AG10803 (cell line): ENCODE measurements at regions not wholly inside any gene's neighbourhood (a gene's known extent, or its start where the extent isn't known, plus 50 kb on each side); places are given as distances from the start of the nearest gene placed in this dataset.

ENCODE experiments used
- DNase-seq: peaks from one replicate; pipeline ENCODE4 v3.0.0; 2010; ENCODE audit warnings: low read depth
- H3K4me3 ChIP-seq: 2 replicates; pipeline ENCODE4 v1.5.1; 2011; ENCODE audit warnings: mild to moderate bottlenecking, low read length, control low read depth
- TF ChIP-seq, protein P1 (sequence below): conservative IDR thresholded peaks from 2 replicates; pipeline ENCODE4 v1.5.1; 2011; ENCODE audit warnings: mild to moderate bottlenecking, low read length, control low read depth, inconsistent platforms

DNA sequence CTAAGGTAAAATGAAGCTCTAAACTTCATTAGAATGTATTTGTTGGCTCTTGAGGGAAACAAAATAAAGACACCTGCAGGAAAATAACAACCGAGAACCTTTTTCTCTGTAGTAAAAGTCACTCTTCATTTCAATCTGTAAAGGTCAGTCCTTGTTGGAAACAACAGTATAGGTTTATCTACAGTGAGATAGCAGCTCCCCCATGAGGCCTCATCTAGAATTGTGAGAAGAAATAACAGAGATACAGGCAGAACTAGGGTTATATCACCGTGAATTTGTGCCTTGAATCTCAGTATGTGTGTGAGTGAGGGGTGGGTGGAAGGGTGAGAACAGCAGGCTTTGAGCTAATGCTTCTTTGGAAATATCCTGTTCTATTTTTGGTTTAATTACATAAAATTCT, 107.8 kb upstream of the FMR1 start:
- H3K4me3 ChIP-seq: no peak overlapping the region
- peak; percentile 0 for DNase-seq
- TF ChIP-seq, protein P1, sequence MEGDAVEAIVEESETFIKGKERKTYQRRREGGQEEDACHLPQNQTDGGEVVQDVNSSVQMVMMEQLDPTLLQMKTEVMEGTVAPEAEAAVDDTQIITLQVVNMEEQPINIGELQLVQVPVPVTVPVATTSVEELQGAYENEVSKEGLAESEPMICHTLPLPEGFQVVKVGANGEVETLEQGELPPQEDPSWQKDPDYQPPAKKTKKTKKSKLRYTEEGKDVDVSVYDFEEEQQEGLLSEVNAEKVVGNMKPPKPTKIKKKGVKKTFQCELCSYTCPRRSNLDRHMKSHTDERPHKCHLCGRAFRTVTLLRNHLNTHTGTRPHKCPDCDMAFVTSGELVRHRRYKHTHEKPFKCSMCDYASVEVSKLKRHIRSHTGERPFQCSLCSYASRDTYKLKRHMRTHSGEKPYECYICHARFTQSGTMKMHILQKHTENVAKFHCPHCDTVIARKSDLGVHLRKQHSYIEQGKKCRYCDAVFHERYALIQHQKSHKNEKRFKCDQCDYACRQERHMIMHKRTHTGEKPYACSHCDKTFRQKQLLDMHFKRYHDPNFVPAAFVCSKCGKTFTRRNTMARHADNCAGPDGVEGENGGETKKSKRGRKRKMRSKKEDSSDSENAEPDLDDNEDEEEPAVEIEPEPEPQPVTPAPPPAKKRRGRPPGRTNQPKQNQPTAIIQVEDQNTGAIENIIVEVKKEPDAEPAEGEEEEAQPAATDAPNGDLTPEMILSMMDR: peak; percentile 29

DNA sequence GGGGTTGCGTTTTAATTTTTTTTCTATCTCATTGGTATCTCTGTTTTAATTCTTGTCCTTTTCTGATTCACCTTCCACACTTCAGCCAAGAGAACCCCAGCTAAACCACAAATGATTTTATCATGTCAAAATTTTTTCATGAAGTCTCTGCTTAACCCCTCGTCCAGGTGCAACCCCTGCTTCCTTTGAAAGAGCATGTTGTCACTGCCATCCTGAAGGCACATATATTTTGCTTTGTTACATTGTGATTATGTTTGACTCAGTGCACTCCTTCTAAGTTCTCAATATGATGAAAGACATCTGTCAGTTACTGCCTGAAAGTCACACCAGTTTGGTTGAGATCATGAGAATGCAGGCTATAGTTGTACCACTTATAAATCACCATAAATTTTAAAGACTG, 99.9 kb upstream of the FMR1 start:
- no peak overlapping the region for H3K4me3 ChIP-seq
- DNase-seq: no peak
- TF ChIP-seq, protein P1: no peak

DNA sequence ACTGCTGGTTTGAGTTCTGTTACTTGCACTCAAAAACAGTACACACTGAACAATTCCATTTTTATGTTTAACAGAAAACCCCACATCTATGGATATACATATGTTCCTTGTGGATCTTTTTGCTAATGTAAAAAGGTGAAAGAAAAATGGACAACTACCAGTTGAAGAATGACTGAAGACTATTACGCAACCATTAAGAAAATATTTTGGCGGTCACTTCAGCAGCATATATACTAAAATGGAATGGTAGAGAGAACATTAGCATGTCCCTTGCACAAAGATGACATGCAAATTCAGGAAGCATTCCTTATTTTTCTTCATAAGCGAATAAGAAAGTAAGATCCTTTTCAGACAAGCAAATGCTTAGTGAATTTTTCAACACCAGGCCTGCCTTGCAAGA, 84.6 kb upstream of the FMR1 start:
- TF ChIP-seq, protein P1: no peak
- H3K4me3 ChIP-seq: no peak overlapping the region
- DNase-seq: no peak

DNA sequence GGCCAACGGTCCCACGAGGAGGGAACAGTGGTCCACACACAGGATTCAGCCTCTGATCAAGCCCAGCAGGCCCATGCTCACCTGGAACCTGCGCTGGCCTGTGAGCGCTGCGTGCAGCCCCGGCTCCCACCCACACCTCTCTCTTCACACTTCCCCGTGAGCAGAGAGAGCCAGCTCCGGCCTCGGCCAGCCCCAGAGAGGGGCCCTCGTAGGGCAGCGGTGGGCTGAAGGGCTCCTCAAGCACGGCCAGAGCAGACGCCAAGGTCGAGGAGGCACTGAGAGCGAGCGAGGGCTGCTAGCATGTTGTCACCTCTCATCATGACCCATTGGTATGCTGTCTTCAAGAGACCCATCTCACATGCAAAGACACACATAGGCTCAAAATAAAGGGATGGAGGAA, 83.0 kb upstream of the FMR1 start:
- TF ChIP-seq, protein P1: no peak
- H3K4me3 ChIP-seq: no peak overlapping the region
- DNase-seq: no peak

DNA sequence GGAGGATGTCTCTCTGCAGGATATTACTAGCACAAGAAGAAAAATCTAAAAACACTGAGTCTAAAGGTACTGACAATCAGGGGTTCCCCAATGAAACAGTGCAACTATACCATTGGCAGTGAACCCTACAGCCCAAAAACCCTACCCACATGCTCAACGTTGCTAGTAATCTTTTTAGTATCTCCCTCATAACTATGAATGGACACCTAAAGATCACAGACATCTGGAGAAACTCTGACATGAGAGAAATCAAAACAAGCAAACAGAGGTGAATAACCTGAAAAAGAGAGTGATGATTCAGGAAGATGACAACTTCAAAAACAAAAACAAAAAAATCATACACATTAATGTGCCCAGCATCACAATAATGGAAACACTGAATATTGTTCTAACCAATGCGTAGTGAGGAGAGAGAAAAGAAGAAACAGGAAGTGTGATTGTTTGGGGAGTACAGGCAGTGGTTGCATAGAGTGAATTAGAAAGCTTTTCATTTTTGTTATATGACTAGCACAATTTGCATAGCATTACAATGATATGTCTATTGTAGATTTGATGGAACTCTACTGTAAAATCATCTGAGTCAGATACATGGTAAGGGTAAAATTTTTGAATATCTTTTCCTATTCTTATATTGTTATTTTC, 78.9 kb upstream of the FMR1 start:
- no peak for DNase-seq
- TF ChIP-seq, protein P1: no peak
- H3K4me3 ChIP-seq: no peak overlapping the region

DNA sequence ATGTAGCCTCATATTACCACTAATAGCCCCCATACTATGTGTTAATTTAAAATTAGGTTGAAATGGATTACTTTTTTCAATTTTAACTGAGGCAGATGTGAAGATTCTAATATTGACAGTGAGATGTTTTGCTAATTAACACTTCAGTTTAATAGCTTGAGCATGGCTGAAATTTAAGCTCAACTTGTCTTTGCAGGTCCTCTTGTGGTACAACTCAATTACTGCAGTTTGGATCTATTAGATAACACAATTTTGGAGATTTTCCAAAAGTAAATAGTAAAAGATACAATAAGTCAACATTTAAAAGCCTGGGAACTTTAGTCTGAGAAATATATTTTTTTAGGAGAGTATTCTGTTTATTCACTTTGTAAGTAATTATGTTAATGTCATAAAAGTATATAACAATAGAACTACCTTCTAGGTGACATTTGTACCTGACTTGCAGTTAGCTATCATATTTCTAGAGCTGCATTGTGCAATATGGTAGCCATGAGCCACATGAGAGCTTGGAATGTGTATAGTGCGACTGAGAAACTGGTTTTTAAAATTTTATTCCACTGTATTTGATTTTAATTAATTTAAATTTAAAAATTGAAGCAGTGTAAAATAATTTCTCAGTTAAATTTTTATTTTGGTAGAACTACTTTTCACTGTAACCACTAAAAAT, 73.1 kb upstream of the FMR1 start:
- TF ChIP-seq, protein P1: peak; percentile 11; the same call in 1 of the 2 replicates
- DNase-seq: no peak
- H3K4me3 ChIP-seq: no peak overlapping the region

DNA sequence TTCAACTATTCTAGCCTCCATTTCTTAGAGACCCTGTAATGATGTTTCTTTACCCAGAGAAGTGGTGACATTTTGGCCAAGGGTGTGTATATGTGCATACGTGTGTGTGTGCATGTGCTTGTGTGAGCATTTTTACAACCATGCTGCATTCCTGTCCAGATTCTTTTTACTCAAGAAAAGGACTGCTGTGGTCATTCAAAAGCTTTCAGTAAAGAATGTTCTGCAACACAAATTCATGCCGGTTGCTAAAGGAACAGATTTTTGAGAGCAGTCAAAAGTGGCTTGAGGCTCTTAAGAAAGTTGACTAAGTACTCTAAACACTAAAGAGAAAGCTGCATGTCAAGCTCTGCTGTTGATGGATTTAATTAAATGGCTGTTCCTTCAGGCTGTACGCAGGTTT, 65.0 kb upstream of the FMR1 start:
- H3K4me3 ChIP-seq: no peak overlapping the region
- TF ChIP-seq, protein P1: no peak
- no peak for DNase-seq
